ENCODE measurements at regions not wholly inside any gene's neighbourhood (a gene's known extent, or its start where the extent isn't known, plus 50 kb on each side); places are given as distances from the start of the nearest gene placed in this dataset.
"Not testable (repeated sequence)": the region's sequence is repeated elsewhere in the genome, so short reads cannot be mapped to it uniquely, and the experiment has no call there.

- Mint-ChIP-seq H3K27me3 (ENCODE audit: low read depth) (peaks cover 62% of the 10 kb centered on the region), H3K9me3 (ENCODE audit: low read depth) (no peaks in the 10 kb centered on the region)
These were observed 88.8 kb downstream of the MRM1 start for GRCh38 chr17:36690190-36690589.

GRCh38 chr17:36691606-36692005, 90.2 kb downstream of the MRM1 start:
- no peaks in the 10 kb centered on the region for H3K4me1 Mint-ChIP-seq (ENCODE audit: low read depth)
- no peak overlapping the region for H3K27ac Mint-ChIP-seq (ENCODE audit: unreplicated experiment)
- no peaks in the 10 kb centered on the region for H3K9me3 Mint-ChIP-seq (ENCODE audit: low read depth)
- peaks cover under 1% of the 10 kb centered on the region for H3K36me3 Mint-ChIP-seq (ENCODE audit: low read depth)
- H3K4me3 Mint-ChIP-seq (ENCODE audit: unreplicated experiment), result no peak overlapping the region
- H3K27me3 Mint-ChIP-seq (ENCODE audit: low read depth), result peaks cover 62% of the 10 kb centered on the region
- TF ChIP-seq CTCF (IDR thresholded peaks at IDR 0.05), result no peak
- DNase-seq (ENCODE audit: low spot score), result peak; percentile 60

More at GRCh38 chr17:36690190-36690589, 88.8 kb downstream of the MRM1 start:
- Mint-ChIP-seq H3K36me3 (ENCODE audit: low read depth) (peaks cover 2% of the 10 kb centered on the region), H3K4me3 (ENCODE audit: unreplicated experiment) (no peak overlapping the region), H3K27ac (ENCODE audit: unreplicated experiment) (no peak overlapping the region), H3K4me1 (ENCODE audit: low read depth) (no peaks in the 10 kb centered on the region)
- no peak for TF ChIP-seq CTCF (IDR thresholded peaks at IDR 0.05)
- DNase-seq (ENCODE audit: low spot score), result no peak

GRCh38 chr17:36695082-36695481, 93.7 kb downstream of the MRM1 start:
- Mint-ChIP-seq H3K36me3 (ENCODE audit: low read depth) (no peaks in the 10 kb centered on the region), H3K27ac (ENCODE audit: unreplicated experiment) (no peak overlapping the region), H3K4me1 (ENCODE audit: low read depth) (no peaks in the 10 kb centered on the region), H3K4me3 (ENCODE audit: unreplicated experiment) (no peak overlapping the region), H3K27me3 (ENCODE audit: low read depth) (peaks cover 61% of the 10 kb centered on the region), H3K9me3 (ENCODE audit: low read depth) (no peaks in the 10 kb centered on the region)
- TF ChIP-seq CTCF (IDR thresholded peaks at IDR 0.05), result no peak
- peak; percentile 34 for DNase-seq (ENCODE audit: low spot score)

GRCh38 chr17:36695710-36696109, 94.3 kb downstream of the MRM1 start:
- H3K27me3 Mint-ChIP-seq (ENCODE audit: low read depth), result peaks cover 58% of the 10 kb centered on the region
- H3K27ac Mint-ChIP-seq (ENCODE audit: unreplicated experiment); H3K36me3 Mint-ChIP-seq (ENCODE audit: low read depth); H3K4me1 Mint-ChIP-seq (ENCODE audit: low read depth); H3K9me3 Mint-ChIP-seq (ENCODE audit: low read depth); H3K4me3 Mint-ChIP-seq (ENCODE audit: unreplicated experiment): not testable (repeated sequence)
- peak; percentile 19 for DNase-seq (ENCODE audit: low spot score)

- Mint-ChIP-seq H3K9me3 (ENCODE audit: low read depth) (no peaks in the 10 kb centered on the region), H3K27ac (ENCODE audit: unreplicated experiment) (no peak overlapping the region), H3K4me1 (ENCODE audit: low read depth) (no peaks in the 10 kb centered on the region), H3K36me3 (ENCODE audit: low read depth) (no peaks in the 10 kb centered on the region), H3K27me3 (ENCODE audit: low read depth) (peaks cover 62% of the 10 kb centered on the region), H3K4me3 (ENCODE audit: unreplicated experiment) (no peak overlapping the region)
- TF ChIP-seq CTCF (IDR thresholded peaks at IDR 0.05), result no peak
- DNase-seq (ENCODE audit: low spot score), result no peak
These were observed 95.4 kb downstream of the MRM1 start for GRCh38 chr17:36696805-36697204.

GRCh38 chr17:36697903-36698530, 96.6 kb downstream of the MRM1 start:
- Mint-ChIP-seq H3K36me3 (ENCODE audit: low read depth) (no peaks in the 10 kb centered on the region), H3K27me3 (ENCODE audit: low read depth) (peaks cover 57% of the 10 kb centered on the region), H3K9me3 (ENCODE audit: low read depth) (no peaks in the 10 kb centered on the region), H3K4me1 (ENCODE audit: low read depth) (no peaks in the 10 kb centered on the region), H3K4me3 (ENCODE audit: unreplicated experiment) (no peak overlapping the region), H3K27ac (ENCODE audit: unreplicated experiment) (no peak overlapping the region)
- DNase-seq (ENCODE audit: low spot score), result peak; percentile 33
- no peak for TF ChIP-seq CTCF (IDR thresholded peaks at IDR 0.05)
